Inferior parietal cortex (tissue), 1 donor: ENCODE measurements at regions not wholly inside any gene's neighbourhood (a gene's known extent, or its start where the extent isn't known, plus 50 kb on each side); places are given as distances from the start of the nearest gene placed in this dataset.
"Not testable (repeated sequence)": the region's sequence is repeated elsewhere in the genome, so short reads cannot be mapped to it uniquely, and the experiment has no call there.

Source experiments
- DNase-seq: peaks from one replicate; pipeline ENCODE4 v3.0.0-alpha.2; 2016; ENCODE audit errors: extremely low spot score

DNA sequence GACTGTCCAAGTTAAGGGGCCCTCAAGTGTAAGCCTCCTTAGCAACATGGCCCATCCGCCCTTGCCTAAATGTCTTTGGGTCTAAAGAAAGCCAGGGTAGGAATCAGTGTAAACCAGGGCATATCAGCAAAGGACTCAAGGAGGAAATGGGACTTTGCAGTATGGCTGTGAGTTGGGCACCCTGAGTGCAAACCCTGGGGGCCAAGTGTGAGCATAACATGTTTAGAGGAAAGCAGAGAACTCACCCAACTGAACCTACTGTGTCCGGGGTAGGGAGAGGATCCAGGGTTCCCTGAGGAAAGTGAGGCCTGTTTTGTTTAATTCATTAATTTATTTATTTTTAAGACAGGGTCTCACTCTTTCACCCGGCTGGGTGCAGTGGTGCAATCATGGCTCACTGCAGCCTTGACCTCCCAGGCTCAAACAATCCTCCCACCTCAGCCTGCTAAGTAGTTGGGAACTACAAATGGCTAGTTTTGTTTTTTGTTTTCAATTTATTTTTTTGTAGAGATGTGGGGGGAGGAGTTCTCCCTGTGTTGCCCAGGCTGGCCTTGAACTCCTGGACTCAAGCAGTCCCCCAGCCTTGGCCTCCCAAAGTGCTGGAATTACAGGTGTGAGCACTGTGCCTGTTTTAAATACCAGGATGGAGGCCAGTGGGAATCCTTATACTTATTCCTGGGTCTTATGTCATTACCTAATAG lies 51.0 kb upstream of the ACTR3 start:
- no peak for DNase-seq

GRCh38 chr2:113838277-113838676 lies 51.6 kb upstream of the ACTR3 start:
- DNase-seq, result no peak

- DNase-seq, result no peak
These were observed 55.7 kb upstream of the ACTR3 start for GRCh38 chr2:113834051-113834730.

DNA sequence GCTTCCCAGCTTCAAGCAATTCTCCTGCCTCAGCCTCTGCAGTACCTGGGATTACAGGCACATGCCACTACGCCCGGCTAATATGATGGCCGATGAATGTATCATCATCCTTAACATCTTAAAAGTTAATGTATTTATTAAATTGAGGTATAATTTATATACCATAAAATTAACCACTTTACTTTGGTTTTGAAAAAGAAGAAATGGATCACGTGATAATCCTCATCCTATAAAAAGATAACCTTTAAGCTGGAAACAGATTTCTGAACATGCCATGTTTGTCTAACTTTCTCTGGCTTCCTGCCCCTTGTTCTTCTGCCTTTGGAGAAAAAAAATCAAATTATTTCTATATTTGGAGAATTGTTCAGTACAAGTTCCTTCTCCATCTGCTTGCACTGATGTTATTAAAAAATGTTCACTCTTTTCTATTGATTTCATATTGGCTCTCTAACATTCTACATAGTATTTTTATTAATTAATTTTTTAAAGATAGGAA lies 57.0 kb upstream of the ACTR3 start:
- DNase-seq, result no peak

GRCh38 chr2:113831161-113831560 lies 58.7 kb upstream of the ACTR3 start:
- DNase-seq, result peak; percentile 34

DNA sequence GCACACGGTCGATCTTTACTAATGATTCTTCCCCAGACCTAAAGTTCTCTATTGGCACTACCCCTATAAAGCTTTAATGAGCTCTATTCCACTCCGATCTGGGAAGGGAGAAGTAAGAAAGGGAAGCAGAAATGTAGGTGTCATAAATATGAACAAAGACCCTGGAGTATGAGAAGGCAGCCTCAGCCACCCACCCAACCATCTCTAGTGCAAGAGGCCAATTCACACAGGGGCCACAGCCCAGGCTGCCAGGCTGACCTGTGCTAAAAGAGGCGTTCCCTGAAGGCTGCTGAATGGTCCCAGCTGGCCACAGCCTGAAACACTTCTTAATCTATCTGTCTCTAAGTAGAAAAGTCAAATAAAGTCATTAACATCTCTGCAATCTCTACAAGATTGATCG lies 60.1 kb upstream of the ACTR3 start:
- DNase-seq, result no peak

- no peak for DNase-seq
These were observed 60.6 kb upstream of the ACTR3 start for GRCh38 chr2:113829270-113829669.

- DNase-seq, result no peak
These were observed 61.7 kb upstream of the ACTR3 start for GRCh38 chr2:113828049-113828742.

- DNase-seq, result no peak
These were observed 62.5 kb upstream of the ACTR3 start for GRCh38 chr2:113827426-113827825.

DNA sequence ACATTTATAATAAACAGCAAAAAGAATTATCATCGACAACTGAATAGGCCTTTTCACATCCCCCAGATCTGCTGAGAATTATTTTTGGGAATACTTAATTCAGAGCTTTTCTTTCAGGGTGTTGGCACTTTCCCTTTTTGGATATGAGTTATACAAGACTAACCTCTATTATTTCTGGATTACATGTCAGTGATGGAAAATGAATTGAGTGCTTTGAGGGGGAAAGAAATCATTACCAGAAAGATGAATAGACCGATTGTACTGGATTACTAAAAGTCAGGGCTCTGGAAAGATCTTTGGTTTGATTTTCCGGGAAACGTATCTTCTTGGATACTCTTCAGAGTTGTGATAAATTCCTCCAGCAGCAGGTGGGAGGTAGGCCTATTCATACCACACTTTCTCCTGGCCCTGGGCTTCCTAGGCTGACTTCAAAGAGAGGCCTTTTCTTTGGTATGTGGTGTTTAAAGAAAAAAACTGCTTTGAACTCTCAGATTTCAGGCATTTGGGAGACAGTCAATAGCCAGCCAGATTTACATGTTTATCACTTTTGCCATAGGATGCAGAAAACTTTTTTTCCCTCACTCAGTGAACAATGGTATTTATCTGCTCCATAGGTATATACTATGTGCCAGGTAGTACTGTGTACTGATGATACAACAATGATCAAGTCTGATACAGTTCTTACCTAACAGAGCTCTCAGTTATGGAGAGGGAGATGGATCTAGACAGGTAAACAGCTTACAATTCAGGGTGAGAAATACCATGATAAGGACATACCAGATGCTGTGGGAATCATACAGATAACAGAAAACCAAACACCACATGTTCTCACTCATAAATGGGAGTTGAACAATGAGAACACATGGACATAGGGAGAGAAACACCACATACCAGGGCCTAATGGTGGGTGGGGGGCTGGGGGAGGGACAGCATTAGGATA lies 63.3 kb upstream of the ACTR3 start:
- no peak for DNase-seq

DNA sequence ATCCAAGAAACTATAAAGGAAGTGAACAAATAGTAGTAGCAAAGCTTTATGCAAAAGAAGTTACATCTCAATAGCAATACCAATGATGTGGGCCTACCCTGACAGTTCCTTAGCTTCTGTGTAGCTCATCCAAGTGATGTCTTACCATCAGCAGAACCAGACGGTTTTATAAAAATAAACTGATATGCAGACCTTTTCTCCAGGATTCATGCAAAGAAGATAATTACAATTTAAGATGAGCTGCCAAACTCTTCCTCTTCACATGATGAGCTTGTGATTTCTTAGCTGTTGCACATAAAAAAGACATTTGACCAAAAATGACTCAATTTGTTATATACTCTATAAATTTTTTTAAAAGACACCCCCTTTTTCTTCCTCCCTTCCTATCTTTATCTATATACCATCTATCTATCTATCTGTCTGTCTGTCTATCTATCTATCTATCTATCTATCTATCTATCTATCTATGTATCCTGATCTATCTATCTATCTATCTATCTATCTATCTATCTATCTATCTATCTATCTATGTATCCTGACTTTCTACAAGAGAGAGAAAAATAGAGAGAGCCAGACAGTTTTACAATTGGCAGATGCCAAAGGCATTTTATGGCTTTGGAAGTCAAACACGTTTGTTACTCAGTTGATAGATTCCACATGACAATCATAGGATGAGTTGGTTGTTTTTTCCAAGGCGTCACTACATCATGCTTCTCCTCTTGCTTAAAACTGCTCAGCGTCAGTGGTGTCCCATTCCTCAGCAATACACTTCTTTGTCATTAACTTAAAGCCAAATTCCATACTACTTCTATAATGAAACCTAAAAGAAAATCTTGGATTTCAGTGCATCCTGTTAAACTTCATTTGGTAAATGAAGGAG lies 65.9 kb upstream of the ACTR3 start:
- DNase-seq, result no peak

DNA sequence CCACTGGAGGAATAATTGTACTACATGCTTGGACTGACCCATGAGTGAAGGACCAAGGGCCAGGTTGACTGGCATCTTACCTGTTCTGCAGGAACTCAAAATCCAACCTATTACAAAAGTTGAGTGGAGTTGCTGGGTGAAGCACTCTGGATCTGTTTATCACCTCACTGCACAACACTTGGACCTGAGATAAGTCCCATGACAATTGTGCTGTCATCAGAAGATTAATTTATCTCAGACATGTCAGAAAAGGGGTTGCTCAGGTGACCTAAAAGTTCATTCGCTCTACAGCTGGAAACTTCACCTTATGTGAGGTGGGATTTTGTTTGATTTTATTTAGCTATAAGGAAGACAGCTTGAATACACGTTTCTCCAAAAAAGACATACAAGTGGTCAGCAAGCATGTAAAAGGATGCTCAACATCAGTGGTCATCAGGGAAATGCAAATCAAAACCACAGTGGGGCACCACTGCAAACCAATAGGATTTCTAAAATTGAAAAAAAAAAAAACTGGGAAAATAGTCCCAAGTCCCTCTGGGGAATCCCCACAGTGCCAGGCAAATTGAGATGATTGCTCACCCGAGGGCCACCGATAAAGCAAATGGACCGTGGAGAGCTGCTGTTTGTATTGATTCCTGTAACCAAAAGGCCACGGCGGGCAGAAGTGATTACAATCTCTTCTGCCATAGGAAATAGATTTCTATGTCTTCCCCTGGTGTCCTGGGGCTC lies 65.8 kb upstream of the SLC35F5 start:
- DNase-seq, result no peak

DNA sequence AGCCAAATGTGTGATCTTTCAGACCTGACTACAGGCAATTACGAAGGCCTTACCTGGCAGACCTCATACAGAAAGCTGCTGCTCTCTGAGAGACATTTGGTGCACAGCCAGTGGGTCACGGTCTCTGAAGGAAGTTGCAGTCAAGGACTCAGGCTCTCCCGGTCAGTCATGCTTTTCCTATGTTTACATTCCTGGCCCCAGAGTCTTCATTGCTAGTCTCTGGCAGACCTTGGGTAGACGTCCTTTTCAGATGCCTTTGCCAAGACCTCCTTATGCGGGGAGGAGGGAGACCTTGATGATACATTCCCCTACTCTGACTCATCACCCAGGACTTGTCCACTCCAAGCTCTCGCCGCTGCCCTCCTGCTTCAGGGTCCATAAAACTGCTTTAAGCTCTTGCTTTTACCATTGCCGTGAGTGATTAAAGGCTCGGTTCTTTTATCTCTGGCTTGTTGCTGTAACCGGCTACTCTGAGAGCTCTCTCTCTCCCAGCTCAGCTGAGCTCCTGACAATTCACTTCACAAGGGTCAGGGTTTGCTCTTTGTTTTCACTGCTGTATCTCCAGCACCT lies 62.0 kb upstream of the SLC35F5 start:
- DNase-seq, result no peak

DNA sequence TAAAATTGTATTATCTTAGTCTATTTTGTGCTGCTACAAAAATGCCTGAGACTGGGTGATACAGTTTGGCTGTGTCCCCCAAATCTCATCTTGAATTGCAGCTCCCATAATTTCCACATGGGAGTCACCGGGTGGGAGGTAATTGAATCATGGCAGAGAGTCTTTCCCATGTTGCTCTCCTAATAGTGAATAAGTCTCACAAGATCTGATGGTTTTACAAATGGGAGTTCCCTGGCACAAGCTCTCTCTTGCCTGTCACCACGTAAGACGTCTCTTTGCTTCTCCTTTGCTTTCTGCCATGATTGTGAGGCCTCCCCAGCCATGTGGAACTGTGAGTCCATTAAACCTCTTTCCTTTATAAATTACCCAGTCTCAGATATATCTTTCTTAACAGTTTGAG lies 57.0 kb upstream of the SLC35F5 start:
- DNase-seq, result not testable (repeated sequence)

DNA sequence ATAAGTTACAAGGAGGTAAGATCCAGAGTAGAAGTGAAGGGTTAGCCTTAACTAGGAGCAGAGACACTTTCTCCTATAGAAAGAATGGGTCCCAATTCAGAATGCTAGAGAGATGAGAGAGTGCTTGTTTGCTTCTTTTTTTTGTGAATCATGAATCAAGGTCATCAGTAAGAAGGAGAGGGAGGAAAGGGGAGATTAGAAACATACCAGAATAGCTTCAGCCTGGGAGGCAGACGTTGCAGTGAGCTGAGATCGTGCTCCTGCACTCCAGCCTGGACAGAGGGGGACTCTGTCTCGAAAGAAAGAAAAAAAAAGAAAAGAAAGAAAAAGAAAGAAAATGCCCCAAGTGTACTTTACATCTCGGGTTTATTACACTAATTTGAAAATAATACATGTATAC lies 55.8 kb upstream of the SLC35F5 start:
- DNase-seq, result no peak

DNA sequence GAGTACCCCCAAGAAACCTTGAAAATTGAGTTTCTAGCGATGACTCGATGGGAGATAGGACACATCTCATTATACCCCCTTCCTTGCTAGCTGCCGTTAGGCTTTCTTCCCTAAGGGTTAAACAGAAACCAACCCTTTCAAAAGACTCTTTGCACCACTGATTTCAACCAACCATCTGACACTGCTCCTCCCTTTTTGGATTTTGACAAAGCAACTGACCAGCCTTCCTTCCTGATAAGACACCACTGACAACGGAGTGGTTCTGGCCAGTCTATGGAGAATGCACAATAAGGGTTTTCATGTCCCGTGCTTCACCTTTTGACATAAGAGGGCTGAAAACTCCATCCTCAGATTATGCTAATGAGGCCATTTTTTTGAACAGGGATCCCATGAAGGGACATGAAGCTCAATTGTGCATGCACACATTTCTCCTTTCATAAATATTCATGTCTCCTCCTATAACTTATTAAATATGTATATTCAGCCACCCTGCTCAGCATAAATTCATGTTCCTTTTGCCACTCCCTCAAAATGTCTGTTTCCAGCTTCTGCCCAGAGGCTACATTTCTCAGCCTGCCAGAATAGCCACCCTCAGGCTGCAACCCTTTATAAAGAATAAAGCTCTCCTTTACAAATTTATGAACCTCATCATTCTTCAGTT lies 52.8 kb upstream of the SLC35F5 start:
- DNase-seq, result no peak

GRCh38 chr2:113807721-113808120 lies 51.3 kb upstream of the SLC35F5 start:
- DNase-seq, result no peak

GRCh38 chr2:113806217-113806913 lies 49.9 kb upstream of the SLC35F5 start:
- DNase-seq, result no peak
